ENCODE measurements at regions not wholly inside any gene's neighbourhood (a gene's known extent, or its start where the extent isn't known, plus 50 kb on each side); places are given as distances from the start of the nearest gene placed in this dataset.
"Not testable (repeated sequence)": the region's sequence is repeated elsewhere in the genome, so short reads cannot be mapped to it uniquely, and the experiment has no call there.

DNA sequence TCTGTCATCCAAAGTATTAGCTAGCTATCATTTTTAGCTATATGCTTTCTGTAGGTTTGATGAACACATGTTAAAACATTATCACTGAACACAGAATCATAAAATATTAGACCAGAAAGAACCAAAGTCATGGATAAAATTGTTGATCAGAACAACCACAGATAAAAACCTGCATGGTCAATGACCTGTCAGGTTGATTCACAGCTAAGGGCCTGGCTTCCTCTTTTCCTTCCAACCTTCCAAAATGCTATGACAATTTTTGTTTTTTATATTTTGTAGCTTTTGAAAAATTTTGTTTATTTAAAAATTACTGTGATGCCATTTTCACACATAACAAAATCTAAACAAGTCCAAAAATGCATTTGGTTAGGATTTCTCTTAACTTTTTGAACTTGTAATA lies 444.4 kb upstream of the CHRM2 start:
- no peak for DNase-seq (ENCODE audit: low read depth in 2 of 2, low spot score in 1 of 2)

DNA sequence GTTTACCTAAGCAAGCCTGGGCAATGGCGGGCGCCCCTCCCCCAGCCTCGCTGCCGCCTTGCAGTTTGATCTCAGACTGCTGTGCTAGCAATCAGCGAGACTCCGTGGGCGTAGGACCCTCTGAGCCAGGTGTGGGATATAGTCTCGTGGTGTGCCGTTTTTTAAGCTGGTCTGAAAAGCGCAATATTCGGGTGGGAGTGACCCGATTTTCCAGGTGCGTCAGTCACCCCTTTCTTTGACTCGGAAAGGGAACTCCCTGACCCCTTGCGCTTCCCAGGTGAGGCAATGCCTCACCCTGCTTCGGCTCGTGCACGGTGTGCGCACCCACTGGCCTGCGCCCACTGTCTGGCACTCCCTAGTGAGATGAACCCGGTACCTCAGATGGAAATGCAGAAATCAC lies 442.6 kb upstream of the MTPN start:
- DNase-seq (ENCODE audit: low read depth in 2 of 2, low spot score in 1 of 2) = not testable (repeated sequence)

DNA sequence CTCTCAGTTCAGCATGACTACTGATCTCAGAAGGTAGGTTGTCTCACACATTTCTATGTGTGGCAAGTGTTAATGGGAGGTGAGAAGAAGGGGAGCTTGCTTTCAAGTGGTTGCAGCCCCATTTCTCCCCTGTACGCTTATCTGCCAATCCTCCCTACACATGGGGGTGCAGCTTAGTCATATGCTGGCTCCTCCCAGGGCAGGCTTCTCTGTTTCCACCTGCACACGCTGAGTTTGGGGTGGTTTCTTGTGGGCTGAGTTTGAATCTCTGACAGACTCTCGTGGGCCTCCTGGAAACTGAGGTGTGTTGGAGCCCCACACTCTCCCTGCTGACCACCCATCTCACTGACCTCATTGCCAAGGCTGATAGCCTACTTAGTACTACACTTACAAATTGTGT lies 435.8 kb upstream of the MTPN start:
- no peak for DNase-seq (ENCODE audit: low read depth in 2 of 2, low spot score in 1 of 2)

GRCh38 chr7:136405931-136406777 lies 429.0 kb upstream of the MTPN start:
- no peak for DNase-seq (ENCODE audit: low read depth in 2 of 2, low spot score in 1 of 2)

GRCh38 chr7:136403591-136403990 lies 426.4 kb upstream of the MTPN start:
- no peak for DNase-seq (ENCODE audit: low read depth in 2 of 2, low spot score in 1 of 2)

DNA sequence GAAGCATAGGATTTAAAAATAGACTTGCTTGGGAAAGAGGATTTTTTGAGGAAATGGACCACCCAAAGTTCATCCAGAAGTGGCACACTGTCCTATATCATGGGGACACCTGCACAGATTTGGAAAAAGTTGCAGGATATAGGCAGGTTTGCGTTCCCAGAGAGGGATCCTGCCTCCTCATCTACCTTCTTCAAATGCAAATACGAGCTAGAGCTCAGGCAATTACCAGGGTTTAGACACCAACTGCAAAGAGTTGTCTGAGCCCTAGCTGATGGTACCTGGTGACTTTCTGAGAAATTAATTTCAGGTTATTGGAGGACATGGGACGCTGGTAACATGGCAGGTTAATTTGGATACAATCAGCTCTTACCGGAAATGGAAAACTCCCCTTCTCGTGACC lies 423.7 kb upstream of the MTPN start:
- no peak for DNase-seq (ENCODE audit: low read depth in 2 of 2, low spot score in 1 of 2)

DNA sequence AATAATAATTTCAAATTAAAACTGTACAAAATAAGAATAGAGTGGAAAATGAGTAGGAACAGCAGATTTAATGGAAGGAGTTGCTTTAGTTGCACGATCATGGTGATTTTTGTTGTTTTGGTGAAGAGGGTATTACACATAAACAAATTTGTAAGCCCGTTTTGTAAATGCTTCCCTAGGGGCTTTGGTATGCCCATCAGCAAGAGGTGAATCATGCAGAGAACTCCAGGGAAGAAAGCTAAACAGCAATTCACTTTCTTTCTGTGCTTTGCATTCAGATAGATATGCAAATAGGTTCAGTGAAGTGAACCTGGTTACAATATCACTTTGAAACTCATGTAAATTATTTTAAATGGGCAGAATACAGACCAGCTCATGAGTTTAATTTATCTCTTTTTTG lies 422.2 kb upstream of the MTPN start:
- no peak for DNase-seq (ENCODE audit: low read depth in 2 of 2, low spot score in 1 of 2)

DNA sequence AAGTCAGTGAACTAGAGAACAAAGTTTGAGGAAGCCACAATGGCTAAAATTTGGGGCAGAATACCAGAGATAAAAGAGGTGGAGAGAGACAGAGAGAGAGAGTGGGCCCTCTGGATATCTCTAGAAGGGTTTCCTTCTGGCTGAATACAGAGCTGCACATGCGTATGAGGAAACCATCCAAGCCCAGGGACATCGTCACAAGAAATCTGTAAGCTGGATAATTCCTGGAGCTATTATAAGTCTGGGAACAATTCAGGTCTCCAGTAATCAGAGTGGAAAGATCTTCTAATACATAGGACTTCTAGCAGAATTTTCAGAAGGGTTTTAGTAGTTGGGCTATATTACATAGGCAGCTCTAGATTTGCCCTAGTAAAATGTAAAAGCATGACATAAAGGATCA lies 415.7 kb upstream of the MTPN start:
- DNase-seq (ENCODE audit: low read depth in 2 of 2, low spot score in 1 of 2) = no peak

DNA sequence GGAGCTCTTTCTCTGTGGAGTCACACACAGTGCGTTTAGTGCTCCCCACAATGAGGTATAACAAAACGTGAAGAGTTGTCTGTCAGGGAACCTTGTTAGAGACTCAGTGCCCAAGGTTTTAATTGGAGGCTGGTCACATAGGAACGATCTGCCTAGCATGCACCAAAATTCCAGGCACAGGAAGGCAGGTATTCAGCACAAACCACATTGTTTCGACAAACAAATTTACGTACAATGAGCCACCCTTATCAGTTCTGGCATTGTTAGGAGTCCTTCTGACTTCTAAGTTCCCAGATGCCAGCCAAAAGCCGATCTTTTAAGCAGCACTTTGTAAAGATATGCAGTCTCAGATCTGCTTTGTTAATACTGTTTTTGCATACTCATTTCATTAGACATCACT lies 414.2 kb upstream of the MTPN start:
- no peak for DNase-seq (ENCODE audit: low read depth in 2 of 2, low spot score in 1 of 2)

- no peak for DNase-seq (ENCODE audit: low read depth in 2 of 2, low spot score in 1 of 2)
Observed at GRCh38 chr7:136389933-136390332, 412.8 kb upstream of the MTPN start.

GRCh38 chr7:136386876-136387275 lies 409.7 kb upstream of the MTPN start:
- DNase-seq (ENCODE audit: low read depth in 2 of 2, low spot score in 1 of 2) = no peak

GRCh38 chr7:136371409-136371808 lies 394.2 kb upstream of the MTPN start:
- not testable (repeated sequence) for DNase-seq (ENCODE audit: low read depth in 2 of 2, low spot score in 1 of 2)

DNA sequence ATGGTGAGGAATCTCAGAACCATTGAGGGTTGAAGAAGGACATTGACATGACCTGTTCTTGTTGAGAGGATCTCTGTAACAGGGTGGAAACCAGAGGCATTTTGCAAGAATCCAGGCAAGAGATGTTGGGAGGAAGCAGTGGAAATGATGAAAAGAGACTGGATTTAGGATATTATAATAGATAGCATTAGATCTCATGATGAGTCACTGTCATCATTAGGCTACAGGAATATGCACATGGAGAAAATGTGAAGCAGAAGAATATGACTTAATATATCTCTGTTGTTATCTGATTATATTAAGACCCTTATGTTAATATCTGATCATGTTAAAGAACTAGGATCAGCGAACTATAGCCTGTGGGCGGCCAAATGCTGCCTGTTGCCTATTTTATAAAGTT lies 393.0 kb upstream of the MTPN start:
- no peak for DNase-seq (ENCODE audit: low read depth in 2 of 2, low spot score in 1 of 2)

DNA sequence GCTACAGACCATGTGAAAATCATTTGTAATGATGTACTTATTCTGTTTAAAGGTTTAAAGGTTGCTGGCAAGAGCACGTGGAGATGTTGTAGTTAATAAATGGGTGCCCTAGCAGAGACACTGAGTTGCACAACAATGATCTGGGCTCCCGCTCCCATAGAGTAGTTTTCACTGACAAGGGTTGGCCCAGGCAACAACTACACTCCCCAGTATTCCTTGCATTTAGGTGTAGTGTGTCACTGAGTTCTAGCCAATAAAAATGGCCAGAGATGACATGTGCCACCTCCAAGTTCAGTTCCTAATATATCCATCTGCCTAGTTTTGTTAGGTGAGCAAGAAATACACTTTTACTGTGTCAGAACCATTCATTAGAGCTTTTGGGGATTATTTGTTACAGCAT lies 392.1 kb upstream of the MTPN start:
- no peak for DNase-seq (ENCODE audit: low read depth in 2 of 2, low spot score in 1 of 2)

GRCh38 chr7:136359333-136359903 lies 382.3 kb upstream of the MTPN start:
- no peak for DNase-seq (ENCODE audit: low read depth in 2 of 2, low spot score in 1 of 2)

- DNase-seq (ENCODE audit: low read depth in 2 of 2, low spot score in 1 of 2) = no peak
Observed at GRCh38 chr7:136353287-136353686, 376.1 kb upstream of the MTPN start.

DNA sequence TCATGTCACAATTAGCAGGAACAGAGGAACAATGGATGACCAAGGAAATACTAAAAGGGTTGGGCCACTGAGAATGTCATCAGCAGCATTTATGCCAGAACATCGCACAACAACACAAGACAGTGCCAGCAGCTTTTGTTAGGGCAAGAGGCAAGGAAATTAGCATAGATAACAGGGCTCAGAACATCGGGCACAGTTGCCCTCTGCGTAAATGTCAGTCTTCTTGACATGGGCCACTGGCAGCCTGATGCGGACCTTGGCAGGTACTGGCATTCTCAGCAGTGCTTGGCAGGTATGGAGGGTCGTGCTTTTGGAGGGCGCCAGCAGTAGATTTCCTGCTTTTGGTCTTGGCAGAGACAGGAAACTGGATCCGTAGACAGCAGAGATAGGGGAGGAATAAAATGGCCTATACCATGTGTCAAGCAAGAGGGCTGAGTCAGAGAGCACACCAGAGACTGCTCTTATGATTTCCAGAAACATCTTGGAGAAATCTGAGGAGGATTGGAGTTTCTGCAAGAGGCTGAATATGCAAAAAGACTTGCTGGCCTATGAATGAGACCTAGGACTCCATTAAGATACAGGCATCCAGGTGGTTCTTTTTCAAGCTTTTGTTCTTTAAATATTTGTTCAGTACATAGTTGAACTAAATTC lies 371.5 kb upstream of the MTPN start:
- DNase-seq (ENCODE audit: low read depth in 2 of 2, low spot score in 1 of 2) = no peak

- DNase-seq (ENCODE audit: low read depth in 2 of 2, low spot score in 1 of 2) = no peak
Observed at GRCh38 chr7:136348142-136348541, 371.0 kb upstream of the MTPN start.

- no peak for DNase-seq (ENCODE audit: low read depth in 2 of 2, low spot score in 1 of 2)
Observed at GRCh38 chr7:136347488-136347887, 370.3 kb upstream of the MTPN start.

GRCh38 chr7:136342251-136342650 lies 365.1 kb upstream of the MTPN start:
- no peak for DNase-seq (ENCODE audit: low read depth in 2 of 2, low spot score in 1 of 2)

DNA sequence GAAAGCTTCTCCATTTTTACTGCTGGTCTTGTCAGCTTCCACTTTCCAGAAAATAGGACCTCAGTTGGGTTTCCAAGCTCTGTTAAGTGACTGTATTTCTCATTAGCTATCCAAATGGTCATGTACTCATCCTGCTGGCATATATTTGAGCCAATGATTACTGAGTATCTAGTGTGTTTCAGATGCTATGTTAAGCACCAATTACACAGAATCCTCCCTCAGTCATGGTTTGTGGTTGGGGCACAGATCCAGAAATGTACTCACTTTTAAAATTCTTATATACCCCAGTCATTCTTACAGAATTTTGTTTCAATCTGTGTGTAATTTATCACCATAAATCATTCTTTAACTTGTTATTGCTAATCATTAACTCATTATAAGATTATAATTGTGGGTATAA lies 362.3 kb upstream of the MTPN start:
- DNase-seq (ENCODE audit: low read depth in 2 of 2, low spot score in 1 of 2) = no peak

DNA sequence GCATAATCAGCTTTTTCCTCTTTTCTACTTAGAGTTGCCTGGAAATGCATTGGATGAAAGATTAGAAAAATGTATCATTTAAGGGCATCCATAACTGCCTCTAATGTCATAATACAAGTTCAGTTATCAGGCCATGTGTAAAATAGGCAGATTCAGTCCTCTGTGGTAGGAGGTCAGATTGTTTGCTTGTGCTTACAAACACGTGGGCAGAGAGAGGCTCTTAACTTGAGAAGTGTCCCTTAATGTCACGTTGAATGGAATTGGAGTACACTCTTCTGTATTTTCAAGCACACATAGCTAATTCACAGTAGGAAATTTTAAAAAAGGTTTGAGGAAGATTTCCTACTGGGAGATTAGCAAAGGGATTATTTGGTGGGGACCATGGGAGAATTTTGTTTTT lies 359.8 kb upstream of the MTPN start:
- no peak for DNase-seq (ENCODE audit: low read depth in 2 of 2, low spot score in 1 of 2)

DNA sequence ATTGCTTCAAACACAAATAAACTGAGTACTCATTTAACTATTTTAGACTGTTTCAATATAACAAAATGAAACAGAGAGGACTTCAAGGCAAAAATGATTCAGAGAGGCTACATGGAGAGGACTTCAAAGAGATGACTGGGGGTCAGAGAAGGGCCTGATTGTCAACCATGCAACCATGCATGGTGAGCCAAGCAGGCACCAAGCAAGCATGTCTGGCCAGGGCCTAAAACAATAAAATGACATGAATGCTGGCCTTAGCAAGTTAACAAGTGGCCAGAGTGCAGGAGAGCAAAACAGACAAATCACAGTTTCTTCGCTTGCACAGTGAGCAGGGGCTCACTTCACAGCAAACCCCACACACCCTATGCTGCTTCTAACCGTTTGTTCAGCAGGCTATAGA lies 356.5 kb upstream of the MTPN start:
- DNase-seq (ENCODE audit: low read depth in 2 of 2, low spot score in 1 of 2) = no peak

Data from stimulated activated CD8-positive, alpha-beta memory T cell treated with anti-CD3 and anti-CD28 coated beads, Interleukin-4, amount 100 ng/mL, for 1 hour (primary cell).